NCI-H1436 treated with DMSO at 0.1 percent for 48 hours (cell line): ENCODE measurements at regions not wholly inside any gene's neighbourhood (a gene's known extent, or its start where the extent isn't known, plus 50 kb on each side); places are given as distances from the start of the nearest gene placed in this dataset.
"Not testable (repeated sequence)": the region's sequence is repeated elsewhere in the genome, so short reads cannot be mapped to it uniquely, and the experiment has no call there.

Experiments used
- DNase-seq: peaks from one replicate; lab custom pipeline; 2025; lab: John Stamatoyannopoulos, UW

DNA sequence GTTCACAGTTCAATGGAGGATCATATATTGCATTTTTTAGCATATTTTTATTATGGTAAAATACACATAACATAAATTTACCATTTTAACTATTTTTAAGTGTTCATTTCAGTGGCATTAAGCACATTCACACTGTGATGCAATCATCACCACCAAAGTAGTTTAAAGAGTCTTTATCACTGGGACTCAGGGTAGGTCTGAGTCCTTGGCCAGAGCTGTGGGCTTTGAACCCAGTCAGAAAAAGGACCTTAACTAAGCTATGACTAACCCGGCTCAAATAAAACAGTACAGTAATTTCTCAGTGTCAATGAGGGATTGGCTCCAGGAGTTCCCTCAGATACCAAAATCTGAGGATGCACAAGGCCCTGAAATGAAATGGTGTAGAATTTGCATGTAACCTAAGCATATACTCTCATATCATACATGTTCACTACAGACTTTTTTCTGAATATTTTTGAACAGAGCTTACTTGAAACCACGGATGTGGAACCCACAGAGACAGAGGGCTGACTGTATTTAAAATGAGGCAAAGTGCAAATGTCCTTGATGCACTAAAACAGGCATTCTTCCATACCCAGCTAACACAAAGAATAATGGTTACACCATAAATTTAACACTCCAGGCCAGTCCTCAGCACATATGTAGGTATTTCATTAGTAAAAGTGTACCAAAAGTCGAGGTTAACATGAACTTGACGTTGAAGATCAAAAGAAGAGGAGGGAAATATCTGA is 246.2 kb downstream of the LNPK start:
- DNase-seq: no peak

DNA sequence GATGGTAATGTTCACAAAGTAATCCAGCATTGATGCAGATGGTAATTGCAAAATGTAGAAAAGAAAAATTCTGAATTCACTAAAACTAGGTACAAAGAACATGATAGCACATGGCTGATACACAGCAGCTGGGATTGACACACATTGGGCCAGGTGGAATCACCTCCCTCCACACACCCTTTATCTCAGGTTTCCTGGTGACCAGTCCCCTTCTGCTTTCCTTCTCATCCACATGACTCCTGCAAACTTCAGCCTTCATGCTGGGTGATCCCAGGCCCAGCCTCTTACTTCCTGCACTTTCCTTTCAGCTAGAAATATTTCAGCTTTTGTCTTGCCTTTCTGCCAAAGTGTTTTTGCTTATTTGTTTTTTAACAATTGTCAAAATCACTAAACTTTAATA is 246.9 kb downstream of the LNPK start:
- DNase-seq: no peak

DNA sequence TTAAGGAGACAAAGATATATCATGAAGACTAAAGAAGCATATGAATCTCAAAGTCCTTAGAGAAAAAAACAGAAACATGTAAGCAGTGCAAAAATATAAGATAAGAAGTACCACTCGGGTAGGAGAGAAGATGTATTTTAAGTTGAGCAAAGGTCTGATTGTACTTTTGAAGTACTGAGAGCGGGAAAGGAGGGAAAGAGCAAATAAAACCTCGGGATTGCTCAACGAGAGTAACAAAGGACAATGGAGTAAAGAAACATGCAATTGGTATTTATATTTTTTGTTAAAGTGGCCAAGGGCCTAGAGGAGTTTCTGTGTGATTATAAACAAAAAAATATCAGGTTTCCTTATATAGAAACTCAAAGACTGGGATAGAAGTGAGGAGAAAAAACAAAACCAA is 251.9 kb downstream of the LNPK start:
- DNase-seq: no peak

DNA sequence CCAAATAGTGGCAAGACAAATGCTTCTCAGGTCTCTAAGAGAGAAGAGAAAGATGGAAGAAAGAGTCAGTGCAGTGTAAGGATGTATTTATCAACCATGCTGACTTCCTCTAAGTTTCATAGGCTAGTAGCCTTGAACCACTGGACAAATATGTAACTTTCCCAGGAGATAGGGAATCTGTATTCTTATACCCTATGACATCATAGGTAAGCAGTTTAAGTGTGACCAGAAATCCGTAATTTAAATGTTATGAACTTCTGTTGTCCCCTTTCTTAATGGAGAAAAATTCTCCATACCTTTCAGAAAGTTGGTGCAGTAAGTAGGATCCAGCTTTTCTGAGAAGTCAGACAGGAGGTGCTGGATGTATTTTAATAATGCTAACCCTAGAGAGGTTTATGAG is 256.2 kb downstream of the LNPK start:
- DNase-seq: no peak

DNA sequence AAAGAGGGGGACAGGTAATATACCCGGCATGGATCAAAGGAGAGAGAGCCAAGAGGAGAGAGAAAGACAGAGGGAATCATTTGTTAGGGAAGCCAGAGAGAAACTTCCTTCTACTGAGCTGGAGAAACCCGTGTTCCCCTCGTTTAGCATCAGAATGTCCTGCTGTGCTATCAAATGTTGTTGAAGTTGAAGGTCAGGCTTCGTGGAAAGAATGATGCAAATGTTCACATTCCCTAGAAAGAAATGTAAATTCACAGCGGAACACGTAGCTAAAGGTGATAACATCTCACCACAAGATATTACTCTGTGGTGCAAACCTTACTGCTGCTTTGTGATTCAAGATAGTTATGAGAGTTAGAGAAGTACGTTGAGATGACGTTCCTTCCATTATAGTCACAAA is 258.1 kb downstream of the LNPK start:
- no peak for DNase-seq

DNA sequence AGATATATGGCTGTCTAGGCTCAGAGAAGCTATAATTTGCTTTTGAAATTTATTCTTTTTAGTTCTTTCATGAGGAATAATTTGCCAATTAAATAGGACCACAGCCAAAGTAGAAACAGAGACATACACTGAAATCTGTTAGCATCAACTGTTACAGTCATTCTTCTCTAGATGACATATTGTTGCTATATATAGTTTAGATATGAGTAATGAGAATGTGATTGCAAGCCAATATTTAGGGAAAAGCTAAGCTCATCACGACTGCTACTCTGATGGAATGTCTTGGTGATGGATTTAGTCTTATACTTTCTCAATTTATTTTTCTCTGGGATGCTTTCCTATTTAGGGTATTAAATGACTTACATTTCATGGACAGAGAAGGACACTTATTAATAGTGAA is 259.1 kb downstream of the LNPK start:
- DNase-seq: no peak

DNA sequence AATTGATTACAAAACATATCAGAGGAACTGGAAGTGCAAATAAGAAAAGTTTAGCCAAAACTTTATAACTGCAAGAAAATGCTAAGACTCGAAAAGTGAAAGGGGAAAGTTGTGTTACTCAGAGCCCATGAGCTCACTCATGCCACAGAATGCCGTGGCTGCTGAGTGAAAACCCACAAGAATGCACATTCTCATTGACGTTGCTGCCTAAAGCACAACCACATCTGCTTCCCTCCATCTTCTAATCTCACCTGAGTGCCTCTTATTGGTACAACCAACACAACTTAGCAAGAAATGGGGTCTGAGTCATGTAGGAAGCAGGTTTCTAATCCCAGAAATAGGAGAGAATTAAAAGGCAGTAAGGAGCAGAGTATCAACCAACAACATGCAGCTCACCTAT is 259.7 kb downstream of the LNPK start:
- DNase-seq: no peak

DNA sequence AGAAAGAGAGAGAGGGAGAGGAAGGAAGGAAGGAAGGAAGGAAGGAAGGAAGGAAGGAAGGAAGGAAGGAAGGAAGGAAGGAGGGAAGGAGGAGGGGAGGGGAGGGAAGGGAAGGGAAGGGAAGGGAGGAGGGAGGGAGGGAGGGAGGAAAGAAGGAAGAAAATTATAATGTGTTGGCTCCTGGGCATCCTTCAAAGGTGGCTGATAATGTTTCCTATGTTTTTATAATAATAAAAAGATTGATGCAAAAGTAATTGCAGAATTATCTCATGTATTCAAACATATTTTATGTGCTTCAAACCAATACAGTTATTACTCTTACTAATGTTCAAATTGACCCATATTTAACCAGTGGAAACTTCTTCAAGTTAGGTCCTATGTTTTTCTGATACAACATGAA is 260.9 kb downstream of the LNPK start:
- DNase-seq: no peak

DNA sequence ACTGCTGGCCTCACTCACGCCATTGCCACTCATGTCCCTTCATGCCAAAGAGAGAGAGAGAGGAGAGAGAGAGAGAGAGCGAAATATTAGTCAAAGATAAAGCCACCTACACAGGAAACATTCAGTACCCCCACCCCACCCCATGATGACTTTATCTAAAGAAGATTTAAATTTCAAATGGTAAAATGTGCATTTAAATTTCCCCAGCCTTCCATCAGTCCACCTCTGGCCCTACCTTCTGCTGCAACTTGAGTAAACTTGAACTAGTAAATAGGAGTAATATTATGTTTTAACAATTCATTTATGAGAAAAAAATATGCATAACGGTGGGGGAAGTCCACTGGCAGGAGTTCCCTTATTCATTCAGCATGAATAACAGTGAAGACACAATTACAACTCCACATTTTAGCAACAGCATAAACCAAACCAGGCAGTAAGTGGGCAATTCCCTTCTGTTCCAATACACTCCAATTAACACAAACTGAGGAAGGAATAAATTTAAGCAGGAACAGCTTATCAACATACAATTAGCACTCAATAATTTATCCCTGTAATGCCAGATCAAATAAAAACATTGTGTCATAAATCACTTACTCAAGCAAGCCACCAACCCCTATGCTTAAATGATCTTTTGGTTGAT is 264.2 kb downstream of the LNPK start:
- no peak for DNase-seq

DNA sequence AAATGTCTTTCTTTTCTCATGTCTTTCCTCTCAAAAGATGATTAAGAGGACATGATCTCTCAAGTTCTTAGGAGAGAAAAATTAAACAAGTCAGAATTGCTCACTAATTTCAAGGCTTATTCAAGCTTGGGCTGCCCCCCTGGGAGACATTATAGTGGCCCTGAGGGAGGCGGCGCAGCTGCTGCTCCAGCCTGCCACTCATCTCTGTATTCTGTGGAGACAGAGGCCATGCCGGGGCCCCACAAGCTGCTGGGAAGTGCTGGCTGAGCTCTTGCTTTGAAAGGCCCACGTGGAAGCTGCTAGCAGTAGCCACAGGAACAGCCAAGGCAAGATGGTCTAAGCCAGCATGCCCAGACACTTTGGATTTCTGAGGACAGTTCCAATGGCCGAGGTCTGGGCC is 267.4 kb downstream of the LNPK start:
- peak; percentile 72 for DNase-seq

DNA sequence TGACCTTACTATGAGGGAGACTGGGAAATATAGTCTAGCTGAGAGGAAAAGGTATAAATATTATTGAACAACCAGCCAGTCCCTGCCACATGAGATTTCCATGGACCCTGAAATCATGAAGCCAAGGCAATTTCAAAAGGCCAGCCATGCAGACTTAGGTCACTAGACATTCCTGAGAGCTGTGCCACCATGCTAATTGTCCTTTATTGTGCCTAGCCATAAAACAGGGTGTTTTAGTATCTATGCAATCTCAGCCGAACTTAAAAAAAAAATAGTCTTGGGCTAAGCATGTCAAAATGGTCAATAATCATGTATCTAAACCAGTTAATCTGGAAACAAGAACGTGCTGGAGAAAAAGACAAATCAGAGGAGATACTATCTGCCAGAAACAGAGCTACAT is 269.5 kb downstream of the LNPK start:
- DNase-seq: no peak

DNA sequence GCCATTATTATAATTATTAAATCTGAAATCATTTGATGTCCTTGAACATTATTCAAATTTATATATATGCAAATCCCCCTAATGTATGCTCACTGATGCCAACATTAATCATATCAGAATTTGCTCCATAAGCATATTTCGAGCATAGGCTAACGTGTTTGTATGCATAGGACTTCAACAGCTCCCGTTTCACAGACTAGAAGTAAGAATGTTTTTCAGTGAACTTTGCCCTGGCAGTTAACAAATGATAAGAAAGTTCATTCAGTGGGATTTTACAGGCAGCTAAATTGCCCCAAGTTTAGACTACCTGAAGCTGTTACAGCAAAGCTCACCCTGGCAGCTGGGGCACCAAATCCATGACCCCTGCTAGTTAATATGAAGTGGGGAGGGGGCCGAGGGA is 272.0 kb downstream of the LNPK start:
- no peak for DNase-seq

DNA sequence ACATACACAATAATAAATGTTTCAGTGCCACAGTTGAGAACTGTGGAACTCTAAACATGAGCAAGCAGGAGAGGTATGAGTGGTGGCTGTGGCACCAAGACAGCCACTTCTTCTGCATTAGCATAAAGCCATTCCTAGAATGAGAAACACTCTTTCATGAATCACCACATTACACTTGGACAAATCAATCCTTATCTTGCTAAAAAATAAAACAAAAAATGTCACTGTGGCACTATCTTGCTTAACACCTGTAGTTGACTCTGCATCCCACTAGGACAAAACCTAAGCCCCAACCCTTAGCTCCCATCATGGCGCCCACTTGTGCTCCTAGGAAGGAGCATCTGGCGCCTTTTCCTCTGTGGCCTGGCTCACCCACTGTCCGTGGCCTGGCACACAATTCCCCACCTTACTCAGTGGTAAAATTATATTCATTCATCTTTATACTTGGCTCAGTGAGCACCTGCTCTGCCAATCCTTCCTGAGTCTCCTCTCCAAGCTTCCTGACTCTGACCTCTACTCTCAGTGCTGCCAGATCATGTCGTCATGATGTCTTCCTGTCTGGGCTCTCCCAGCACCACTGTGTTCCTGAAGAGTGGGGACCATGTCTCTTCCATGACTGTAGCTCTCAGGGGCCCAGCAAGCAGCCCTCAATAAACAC is 272.9 kb downstream of the LNPK start:
- no peak for DNase-seq

DNA sequence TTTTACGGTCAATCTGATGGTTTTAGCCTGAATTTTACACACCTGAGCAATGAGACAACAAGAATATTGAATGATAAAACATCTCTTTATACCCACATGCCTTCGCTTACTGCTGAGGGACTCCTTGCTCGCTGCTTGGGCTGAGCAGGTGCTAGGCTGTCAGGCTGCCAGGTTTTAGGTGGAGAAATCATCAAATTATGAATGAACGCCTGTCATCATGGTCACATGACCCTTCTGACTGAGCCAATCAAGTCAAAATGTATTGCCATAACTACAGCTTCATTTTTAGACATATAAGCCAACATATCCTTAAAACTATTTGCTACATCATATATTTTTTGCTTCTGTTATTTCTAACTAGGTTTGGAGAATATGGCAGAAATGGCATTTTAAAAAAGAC is 274.0 kb downstream of the LNPK start:
- DNase-seq: no peak

DNA sequence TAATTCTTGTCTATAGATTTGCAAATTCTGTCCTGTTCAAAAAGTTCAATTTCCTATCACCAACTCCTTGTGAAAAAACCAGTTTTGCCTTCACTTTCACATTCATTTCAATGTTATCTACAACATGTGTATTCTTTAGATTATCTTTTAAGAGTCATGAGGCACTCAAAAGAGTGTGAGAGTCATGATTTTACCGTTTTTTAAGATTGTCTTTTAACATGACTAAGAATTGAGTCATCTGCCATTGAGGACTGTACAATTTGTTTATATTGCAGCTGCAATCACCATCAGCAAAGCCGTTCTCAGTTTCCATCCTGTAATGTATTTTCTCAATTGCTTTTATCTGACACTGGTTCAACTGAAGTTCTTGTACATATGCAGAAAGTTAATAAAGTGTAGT is 275.8 kb downstream of the LNPK start:
- DNase-seq: no peak

DNA sequence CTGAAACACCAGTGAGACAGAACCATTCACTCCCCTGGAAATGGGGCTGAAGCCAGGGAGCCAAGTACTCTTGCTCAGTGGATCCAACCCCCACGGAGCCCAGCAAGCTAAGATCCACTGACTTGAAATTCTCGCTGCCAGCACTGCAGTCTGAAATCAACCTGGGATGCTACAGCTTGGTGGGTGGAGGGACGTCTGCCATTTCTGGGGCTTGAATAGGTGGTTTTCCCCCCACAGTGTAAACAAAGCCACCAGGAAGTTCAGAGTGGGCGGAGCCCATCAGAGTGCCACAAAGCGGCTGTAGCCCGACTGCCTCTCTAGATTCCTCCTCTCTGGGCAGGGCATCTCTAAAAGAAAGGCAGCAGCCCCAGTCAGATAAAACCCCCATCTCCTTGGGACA is 292.8 kb downstream of the LNPK start:
- no peak for DNase-seq

DNA sequence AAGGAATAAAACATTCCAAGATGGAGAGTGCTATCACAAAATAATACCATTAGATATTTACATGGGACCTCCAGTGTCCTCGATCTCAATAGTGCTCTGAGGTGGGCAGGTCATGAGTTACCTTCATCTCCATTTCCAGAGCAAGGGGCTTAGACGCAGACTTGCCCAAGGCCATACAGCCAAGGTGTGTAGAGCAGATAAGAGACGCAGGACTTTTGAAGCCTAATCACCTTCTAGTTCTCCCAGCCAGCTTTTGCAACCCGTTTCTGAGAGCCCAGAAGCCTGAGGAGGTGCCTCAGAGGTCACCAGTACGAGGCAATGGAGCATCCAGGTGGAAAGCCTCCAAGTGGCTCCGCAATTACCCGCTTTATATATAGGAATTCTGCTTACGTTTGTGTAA is 294.7 kb downstream of the LNPK start:
- no peak for DNase-seq

DNA sequence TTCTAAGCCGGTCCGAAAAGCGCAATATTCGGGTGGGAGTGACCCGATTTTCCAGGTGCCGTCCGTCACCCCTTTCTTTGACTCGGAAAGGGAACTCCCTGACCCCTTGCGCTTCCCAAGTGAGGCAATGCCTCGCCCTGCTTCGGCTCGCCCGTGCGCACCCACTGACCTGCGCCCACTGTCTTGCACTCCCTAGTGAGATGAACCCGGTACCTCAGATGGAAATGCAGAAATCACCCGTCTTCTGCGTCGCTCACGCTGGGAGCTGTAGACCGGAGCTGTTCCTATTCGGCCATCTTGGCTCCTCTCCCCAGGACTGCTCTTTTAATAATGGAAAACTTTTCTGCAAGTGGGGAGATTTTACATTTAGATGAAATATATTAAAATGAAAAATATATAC is 297.5 kb downstream of the LNPK start:
- DNase-seq: not testable (repeated sequence)

DNA sequence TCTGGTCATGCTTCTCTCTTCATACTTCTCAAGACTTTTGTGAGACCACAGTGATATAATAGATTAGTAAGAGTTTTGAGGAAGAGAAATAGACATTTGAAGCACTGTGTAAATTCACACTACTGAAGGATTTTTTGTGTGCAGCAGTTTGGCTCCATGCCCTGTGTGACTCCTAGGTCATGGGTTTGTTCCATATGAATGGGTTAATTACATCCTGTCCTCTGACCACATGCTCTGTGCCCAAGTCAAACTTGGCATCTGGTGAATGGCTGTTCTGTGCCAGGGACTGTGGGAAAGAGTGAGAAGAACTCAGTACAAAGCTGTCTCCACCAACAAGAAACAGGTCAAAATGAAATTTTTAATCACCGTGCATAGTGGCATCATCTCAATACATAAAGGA is 304.0 kb downstream of the LNPK start:
- DNase-seq: no peak

DNA sequence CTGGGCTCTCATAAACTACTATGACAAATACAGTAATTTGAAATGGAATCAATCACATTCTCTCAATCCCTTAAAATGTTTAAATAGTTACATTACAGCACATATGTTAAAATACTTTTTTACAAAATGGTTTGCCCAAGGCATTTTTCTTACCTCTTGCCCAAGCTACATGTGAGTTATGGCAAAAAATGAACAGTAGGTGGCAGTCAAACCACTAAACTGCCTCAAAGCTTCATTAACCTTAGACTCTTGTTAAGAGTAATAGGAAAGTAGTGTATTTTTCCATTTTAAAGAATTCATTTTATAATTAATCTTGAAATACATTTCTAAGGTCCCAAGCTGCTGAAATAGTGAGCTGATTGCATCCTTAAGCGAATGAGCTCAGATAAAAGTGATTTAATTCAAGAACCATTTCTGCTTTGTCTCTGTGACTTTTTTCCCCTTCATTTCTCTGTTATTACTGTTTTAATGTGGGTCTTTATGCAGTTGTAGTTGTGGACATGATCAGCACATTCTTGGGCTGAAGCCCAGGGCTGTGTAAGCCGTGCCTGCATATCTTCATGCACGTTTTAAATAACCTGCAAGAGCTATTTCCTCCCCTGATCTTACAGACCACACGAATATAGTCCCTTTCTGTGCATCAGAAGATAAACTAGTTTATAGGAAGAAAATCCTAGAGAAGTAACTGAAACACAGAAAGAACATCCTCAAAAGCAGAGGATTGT is 311.8 kb downstream of the LNPK start:
- DNase-seq: no peak

DNA sequence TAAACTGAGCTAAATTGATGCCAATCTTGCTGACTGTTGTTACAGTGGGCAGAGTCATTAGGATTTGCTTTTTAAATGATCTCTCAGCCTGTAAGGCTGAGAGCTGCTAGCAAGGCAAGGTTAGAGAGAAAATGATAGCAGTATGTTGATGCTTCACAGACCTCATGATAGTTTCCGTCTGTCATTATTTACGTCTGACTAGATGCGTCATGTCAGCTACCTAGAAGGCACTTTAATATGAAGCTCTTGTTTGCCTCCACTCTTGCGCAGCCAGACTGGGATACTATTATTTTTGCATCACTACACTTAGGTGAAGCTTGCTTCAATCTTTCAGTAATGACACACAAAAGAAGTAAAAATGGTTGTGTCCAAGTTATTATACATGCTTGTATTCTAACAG is 313.8 kb downstream of the LNPK start:
- DNase-seq: no peak

DNA sequence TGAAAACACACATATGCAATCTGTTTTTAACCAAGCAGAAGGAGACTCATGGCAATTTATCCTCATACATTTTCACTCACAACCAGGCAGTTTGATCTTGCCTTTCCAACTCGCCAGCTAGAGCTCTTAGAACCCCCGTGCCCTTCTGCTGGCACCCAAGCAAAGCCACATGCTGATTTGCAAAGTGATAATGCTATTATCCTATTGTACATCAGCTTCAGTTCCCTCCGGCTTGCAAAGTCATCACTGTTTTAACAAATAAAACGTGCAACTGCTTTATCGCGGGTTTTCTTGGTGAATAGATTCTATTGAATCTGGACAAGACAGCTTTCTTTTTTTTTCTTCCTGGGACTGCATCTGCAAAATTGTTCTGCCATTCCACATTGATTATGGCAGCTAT is 314.6 kb downstream of the LNPK start:
- no peak for DNase-seq

DNA sequence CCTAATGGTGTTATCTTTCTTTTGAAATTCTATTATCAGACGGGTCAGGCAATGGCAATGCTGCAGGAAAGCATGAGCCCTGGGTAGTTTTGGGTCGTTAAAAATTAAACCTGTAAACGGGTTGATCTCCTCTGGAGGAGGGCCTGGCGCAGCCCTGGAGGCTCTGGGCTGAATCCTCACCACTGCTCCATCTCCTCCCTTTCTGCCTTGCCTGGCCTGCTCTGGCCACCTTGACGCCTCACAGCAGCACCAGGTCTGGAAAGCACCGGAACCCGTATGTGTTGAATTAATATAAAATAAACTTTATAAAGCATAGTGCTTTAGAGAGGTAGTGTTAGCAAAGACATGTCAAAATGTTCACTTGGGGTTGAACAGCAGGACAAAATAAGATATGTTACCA is 316.1 kb downstream of the LNPK start:
- DNase-seq: no peak
